GM18951 (cell line): ENCODE measurements at regions not wholly inside any gene's neighbourhood (a gene's known extent, or its start where the extent isn't known, plus 50 kb on each side); places are given as distances from the start of the nearest gene placed in this dataset.
"Not testable (repeated sequence)": the region's sequence is repeated elsewhere in the genome, so short reads cannot be mapped to it uniquely, and the experiment has no call there.

Experiments
- POLR2A ChIP-seq: IDR thresholded peaks from 4 replicates; pipeline ENCODE4 v1.6.1; 2011; ENCODE audit warnings: mild to moderate bottlenecking; ENCODE audit not compliant: insufficient read length, insufficient read depth; ENCODE audit errors: extremely low read depth
- in situ Hi-C: fragments of 300-500 bp; cut with MboI; formaldehyde crosslinking; loops from one replicate; pipeline ENCODE4 v1.12.0; 2022; ENCODE audit warnings: low sequenced_read_pairs, mixed read lengths, inconsistent platforms; ENCODE audit not compliant: unreplicated experiment

GRCh38 chr10:130339911-130340310, 203.7 kb downstream of the GLRX3 start:
- no peak for TF ChIP-seq POLR2A
- in situ Hi-C loops: no loop called here

GRCh38 chr10:130340816-130341215, 204.6 kb downstream of the GLRX3 start:
- in situ Hi-C loops: no loop called here
- TF ChIP-seq POLR2A: no peak

- in situ Hi-C loops: no loop called here
- TF ChIP-seq POLR2A: no peak
These were observed 205.2 kb downstream of the GLRX3 start for GRCh38 chr10:130341356-130341755.

GRCh38 chr10:130345728-130346127, 209.5 kb downstream of the GLRX3 start:
- in situ Hi-C loops: no loop called here
- TF ChIP-seq POLR2A: no peak

- in situ Hi-C loops: no loop called here
- TF ChIP-seq POLR2A: no peak
These were observed 214.8 kb downstream of the GLRX3 start for GRCh38 chr10:130350996-130351395.

- TF ChIP-seq POLR2A: no peak
- in situ Hi-C loops: no loop called here
These were observed 215.5 kb downstream of the GLRX3 start for GRCh38 chr10:130351466-130352290.

- TF ChIP-seq POLR2A: no peak
- in situ Hi-C loops: no loop called here
These were observed 216.1 kb downstream of the GLRX3 start for GRCh38 chr10:130352291-130352645.

GRCh38 chr10:130353928-130354572, 217.9 kb downstream of the GLRX3 start:
- TF ChIP-seq POLR2A: no peak
- in situ Hi-C loops: no loop called here

GRCh38 chr10:130354573-130354954, 218.4 kb downstream of the GLRX3 start:
- no peak for TF ChIP-seq POLR2A
- in situ Hi-C loops: no loop called here

- TF ChIP-seq POLR2A: no peak
- in situ Hi-C loops: no loop called here
These were observed 219.0 kb downstream of the GLRX3 start for GRCh38 chr10:130354976-130355795.

- in situ Hi-C loops: not testable (repeated sequence)
These were observed 220.2 kb downstream of the GLRX3 start for GRCh38 chr10:130356429-130356828.

- TF ChIP-seq POLR2A: no peak
- in situ Hi-C loops: no loop called here
These were observed 221.0 kb downstream of the GLRX3 start for GRCh38 chr10:130357226-130357625.

- in situ Hi-C loops: no loop called here
These were observed 221.8 kb downstream of the GLRX3 start for GRCh38 chr10:130357951-130358350.

GRCh38 chr10:130358981-130359650, 222.9 kb downstream of the GLRX3 start:
- no peak for TF ChIP-seq POLR2A
- in situ Hi-C loops: no loop called here

More at GRCh38 chr10:130357951-130358350, 221.8 kb downstream of the GLRX3 start:
- TF ChIP-seq POLR2A: no peak
